Hepatocyte (in vitro differentiated cells): ENCODE measurements at regions not wholly inside any gene's neighbourhood (a gene's known extent, or its start where the extent isn't known, plus 50 kb on each side); places are given as distances from the start of the nearest gene placed in this dataset.

Experiments
- EZH2phosphoT487 ChIP-seq: fragments of 200-600 bp; sonication (generic); IDR thresholded peaks from one replicate; pipeline ENCODE4 v1.6.1; 2018; ENCODE audit warnings: antibody characterized with exemption, mild to moderate bottlenecking, low read depth, moderate library complexity; ENCODE audit not compliant: unreplicated experiment, severe bottlenecking
- TF ChIP-seq, protein P1 (sequence below): fragments of 200-600 bp; sonication (generic); IDR thresholded peaks from 2 replicates; pipeline ENCODE4 v1.5.1; 2016; ENCODE audit warnings: antibody characterized with exemption, mild to moderate bottlenecking; ENCODE audit not compliant: poor library complexity

DNA sequence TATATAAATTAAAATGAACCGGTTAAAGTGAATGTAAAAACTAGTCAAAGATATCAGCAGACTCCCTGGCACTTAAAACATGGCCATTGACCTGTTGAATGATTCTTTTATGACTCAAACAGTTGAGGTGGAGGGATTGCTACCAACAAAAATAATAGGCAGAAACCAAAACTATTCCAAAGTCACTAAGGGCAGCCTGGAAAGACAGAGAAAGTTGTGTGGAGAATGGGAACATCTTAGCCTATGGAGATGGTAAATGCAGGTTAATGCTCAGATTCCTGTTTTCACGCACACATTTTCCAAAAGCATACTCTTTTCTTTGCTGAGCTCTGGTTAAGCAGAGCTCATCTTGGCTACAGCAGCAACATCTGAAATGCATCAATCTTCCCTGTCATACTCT is 553.5 kb downstream of the HACE1 start:
- TF ChIP-seq, protein P1, sequence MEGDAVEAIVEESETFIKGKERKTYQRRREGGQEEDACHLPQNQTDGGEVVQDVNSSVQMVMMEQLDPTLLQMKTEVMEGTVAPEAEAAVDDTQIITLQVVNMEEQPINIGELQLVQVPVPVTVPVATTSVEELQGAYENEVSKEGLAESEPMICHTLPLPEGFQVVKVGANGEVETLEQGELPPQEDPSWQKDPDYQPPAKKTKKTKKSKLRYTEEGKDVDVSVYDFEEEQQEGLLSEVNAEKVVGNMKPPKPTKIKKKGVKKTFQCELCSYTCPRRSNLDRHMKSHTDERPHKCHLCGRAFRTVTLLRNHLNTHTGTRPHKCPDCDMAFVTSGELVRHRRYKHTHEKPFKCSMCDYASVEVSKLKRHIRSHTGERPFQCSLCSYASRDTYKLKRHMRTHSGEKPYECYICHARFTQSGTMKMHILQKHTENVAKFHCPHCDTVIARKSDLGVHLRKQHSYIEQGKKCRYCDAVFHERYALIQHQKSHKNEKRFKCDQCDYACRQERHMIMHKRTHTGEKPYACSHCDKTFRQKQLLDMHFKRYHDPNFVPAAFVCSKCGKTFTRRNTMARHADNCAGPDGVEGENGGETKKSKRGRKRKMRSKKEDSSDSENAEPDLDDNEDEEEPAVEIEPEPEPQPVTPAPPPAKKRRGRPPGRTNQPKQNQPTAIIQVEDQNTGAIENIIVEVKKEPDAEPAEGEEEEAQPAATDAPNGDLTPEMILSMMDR: no peak
- TF ChIP-seq EZH2phosphoT487: no peak
